ENCODE measurements at regions not wholly inside any gene's neighbourhood (a gene's known extent, or its start where the extent isn't known, plus 50 kb on each side); places are given as distances from the start of the nearest gene placed in this dataset.

DNA sequence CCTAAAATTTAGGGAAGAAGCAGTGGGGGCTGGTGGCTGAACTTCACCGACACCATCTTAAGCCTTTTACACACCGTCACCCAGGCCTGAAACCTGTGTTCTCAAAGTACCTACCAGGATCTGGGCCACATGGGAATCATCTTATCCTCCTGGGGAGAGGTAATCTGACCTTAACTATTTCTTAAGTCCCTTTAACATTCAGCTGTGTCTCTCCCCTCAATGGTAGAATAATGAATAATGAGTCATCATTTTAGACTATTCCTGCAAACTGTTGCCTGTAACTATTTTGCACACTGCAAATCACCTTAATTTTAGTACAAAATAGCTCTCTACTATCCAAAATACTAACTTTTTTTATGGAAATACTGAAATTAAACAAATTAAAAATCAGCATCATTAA lies 149.4 kb upstream of the KLF7 start:
- TF ChIP-seq EZH2 (IDR thresholded peaks at IDR 0.05) (no peak), EZH2phosphoT487 (IDR thresholded peaks at IDR 0.05) (no peak)
- TF ChIP-seq, protein P1, sequence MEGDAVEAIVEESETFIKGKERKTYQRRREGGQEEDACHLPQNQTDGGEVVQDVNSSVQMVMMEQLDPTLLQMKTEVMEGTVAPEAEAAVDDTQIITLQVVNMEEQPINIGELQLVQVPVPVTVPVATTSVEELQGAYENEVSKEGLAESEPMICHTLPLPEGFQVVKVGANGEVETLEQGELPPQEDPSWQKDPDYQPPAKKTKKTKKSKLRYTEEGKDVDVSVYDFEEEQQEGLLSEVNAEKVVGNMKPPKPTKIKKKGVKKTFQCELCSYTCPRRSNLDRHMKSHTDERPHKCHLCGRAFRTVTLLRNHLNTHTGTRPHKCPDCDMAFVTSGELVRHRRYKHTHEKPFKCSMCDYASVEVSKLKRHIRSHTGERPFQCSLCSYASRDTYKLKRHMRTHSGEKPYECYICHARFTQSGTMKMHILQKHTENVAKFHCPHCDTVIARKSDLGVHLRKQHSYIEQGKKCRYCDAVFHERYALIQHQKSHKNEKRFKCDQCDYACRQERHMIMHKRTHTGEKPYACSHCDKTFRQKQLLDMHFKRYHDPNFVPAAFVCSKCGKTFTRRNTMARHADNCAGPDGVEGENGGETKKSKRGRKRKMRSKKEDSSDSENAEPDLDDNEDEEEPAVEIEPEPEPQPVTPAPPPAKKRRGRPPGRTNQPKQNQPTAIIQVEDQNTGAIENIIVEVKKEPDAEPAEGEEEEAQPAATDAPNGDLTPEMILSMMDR (IDR thresholded peaks at IDR 0.05), result no peak

Data from neural progenitor cell (in vitro differentiated cells).